HG02981 (cell line): ENCODE measurements at regions not wholly inside any gene's neighbourhood (a gene's known extent, or its start where the extent isn't known, plus 50 kb on each side); places are given as distances from the start of the nearest gene placed in this dataset.
"Not testable (repeated sequence)": the region's sequence is repeated elsewhere in the genome, so short reads cannot be mapped to it uniquely, and the experiment has no call there.

Experiments
- ATAC-seq: cut with Tn5 transposase; IDR thresholded peaks from one replicate; pipeline ENCODE4 v1.9.1; 2021; ENCODE audit warnings: mild to moderate bottlenecking, moderate library complexity; ENCODE audit not compliant: unreplicated experiment

DNA sequence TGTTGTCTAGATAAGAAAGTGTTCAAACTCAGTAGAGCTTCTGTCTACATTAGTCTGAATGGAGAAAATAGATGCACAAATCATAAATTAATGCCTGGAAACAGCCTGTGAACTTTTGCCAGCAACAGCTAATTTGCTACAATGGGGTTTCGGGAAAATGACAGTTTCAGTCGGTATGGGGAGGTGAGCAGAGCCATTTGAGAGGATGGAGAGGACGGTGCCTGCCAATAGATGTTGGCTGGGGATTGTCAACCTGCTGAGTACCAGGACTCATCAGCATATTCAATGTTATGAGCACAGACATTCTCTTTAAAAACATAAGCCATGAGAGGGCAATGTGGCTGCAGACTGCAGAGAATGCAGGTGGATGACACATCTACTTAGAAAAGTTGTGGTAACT lies 230.3 kb upstream of the PCDH18 start:
- no peak for ATAC-seq

- no peak for ATAC-seq
These were observed 222.6 kb upstream of the PCDH18 start for GRCh38 chr4:137754652-137755471.

DNA sequence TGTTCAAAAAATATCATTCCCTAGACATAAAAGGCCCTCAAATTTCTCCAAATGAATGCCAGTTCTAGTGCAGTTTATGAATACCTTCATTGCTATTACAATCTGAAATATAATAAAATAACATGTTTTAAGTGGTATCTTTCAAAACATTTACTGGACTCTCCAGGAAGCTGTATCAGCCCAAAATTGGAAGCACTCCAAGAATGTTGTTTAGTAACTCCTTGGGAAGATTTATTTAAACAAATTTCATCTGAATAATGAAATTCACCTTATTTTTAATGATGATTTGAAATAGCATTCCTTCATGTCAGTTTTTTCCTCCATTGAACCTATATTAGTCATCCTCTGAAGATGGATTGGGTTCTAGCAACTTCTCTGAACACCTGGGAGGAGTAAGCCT lies 217.2 kb upstream of the PCDH18 start:
- no peak for ATAC-seq

GRCh38 chr4:137748616-137749015 lies 216.3 kb upstream of the PCDH18 start:
- ATAC-seq, result no peak

GRCh38 chr4:137740141-137740540 lies 207.8 kb upstream of the PCDH18 start:
- ATAC-seq, result no peak

DNA sequence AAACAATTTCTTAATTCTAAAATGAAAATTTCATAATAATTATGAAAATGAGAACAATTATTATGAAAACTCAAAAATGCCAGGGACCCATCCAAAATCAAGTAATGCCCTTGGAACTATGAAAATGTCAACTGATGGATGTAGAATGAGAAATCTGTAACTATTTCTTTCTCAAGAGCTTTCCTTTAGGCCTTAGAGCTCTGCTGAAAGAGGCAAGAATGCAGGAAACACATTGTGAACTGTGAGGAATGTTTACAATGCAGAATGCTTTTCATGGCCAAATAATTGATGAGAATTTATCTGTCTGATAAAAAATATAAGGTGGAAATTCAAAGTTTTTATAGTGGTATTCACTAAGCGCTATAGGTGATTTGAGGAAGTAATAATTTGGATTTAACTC lies 207.1 kb upstream of the PCDH18 start:
- ATAC-seq, result no peak

DNA sequence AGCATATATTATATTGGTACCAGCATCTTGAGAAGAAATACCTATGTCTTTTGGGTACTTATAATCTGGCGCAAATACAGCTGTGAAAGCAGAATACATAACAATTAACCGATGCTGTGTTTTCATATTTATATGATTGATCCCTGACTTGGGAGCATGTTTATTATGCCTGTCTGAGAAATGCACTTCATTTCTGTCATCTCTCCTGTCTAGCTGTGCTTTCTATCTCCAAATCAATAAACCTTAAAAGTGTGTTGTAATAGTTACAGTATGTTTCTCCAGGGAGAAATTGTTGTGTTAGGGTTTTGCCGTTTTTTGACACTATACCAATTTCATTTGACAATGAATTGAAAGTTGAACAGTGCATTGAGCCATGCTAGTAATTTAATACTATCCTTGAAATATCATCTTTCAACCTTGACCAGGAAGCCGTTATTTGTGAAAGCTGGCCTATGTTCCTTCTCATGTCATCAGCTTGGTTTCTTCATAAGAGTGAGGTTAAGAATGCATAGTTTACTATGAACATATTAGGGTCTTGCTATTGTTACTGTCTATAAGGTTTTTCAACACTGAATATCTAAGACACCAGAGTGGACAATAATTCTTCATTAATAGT lies 206.2 kb upstream of the PCDH18 start:
- no peak for ATAC-seq

GRCh38 chr4:137735561-137736104 lies 203.3 kb upstream of the PCDH18 start:
- no peak for ATAC-seq

DNA sequence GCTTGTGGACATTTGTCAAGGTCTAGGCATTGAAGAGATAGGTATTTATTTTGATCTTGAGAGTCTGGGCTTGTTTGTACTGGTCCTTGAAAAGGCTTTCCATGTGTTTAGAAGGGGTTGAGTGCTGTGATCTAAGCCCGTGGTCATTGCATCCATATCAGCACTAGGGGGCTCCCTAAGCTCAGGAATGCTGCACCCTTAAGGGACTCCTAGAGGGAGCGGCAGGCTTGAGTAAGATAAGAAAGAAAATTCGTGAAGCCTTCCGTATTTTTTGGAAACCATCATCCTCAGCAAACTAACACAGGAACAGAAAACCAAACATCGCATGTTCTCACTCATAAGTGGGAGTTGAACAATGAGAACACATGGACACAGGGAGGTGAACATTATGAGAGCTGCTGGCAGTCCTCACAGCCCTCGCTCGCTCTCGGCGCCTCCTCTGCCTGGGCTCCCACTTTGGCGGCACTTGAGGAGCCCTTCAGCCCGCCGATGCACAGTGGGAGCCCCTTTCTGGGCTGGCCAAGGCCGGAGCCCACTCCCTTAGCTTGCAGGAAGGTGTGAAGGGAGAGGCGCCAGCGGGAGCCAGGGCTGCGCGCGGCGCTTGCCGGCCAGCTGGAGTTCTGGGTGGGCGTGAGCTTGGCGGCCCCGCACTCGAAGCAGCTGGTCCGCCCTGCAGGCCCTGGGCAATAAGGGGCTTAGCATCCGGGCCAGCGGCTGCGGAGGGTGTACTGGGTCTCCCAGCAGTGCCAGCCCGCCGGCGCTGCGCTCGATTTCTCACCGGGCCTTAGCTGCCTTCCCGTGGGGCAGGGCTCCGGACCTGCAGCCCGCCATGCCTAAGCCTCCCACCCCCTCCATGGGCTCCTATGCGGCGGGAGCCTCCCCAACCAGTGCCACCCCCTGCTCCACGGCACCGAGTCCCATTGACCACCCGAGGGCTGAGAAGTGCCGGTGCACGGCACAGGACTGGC lies 201.2 kb upstream of the PCDH18 start:
- not testable (repeated sequence) for ATAC-seq

DNA sequence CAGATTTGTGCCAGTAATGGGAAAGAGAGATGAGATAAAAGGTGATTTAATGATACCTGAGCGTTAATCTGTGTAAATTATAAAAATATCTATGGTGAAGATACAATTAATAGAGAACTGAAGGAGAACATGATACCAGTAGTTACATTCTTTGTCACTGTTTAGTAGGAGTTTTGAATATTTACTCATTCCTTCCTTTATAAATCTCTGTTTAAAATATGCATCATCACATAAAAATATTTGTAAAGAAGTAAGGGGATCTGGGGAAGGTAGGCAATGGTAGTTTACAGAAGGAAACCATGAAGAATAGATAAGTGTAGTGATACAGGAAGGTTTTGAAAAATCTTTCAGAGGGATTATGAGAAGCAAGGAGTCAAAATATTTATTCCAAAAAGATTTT lies 190.6 kb upstream of the PCDH18 start:
- no peak for ATAC-seq

- ATAC-seq, result no peak
These were observed 179.2 kb upstream of the PCDH18 start for GRCh38 chr4:137711502-137711901.

DNA sequence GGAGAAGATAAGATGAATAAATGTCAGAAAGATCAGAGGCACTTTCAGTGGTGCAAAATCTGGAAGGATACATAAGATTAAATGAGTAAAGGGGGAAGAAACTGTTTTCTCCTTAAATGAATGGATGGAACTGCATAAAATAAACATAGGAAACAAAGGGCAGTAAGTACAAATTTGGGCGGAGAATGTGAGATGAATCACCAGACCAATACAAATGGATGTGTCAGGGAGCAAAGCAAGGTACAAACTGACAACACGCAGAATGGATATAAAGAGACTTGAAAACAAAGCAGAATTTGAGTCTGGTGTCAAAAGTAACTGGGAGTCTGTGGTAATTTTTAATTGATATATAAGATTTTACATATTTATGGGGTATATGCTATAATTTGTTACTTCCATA lies 175.3 kb upstream of the PCDH18 start:
- ATAC-seq, result no peak

DNA sequence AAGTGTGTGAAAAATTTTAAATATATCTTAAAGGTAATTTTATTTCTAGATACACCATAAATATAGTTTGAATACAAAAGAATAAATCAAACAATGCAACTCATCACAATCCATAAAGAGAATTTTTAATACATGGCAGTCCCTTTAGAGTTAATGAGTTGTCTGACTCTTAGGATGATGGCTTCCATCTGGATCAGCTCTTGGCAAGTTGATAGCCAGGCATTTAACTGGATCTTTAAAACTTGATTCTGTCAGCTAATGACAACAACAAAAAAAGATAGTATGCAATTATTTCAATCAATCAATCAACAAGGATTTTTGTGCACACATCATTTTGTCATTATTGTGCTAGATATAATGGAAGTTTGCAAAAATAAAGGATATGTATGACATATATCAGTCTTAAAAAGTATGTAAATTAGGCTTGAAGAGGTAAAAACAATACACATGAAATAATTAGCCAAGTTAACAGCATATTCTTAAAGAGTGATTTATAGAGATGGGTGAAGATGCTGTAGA lies 174.9 kb upstream of the PCDH18 start:
- no peak for ATAC-seq

DNA sequence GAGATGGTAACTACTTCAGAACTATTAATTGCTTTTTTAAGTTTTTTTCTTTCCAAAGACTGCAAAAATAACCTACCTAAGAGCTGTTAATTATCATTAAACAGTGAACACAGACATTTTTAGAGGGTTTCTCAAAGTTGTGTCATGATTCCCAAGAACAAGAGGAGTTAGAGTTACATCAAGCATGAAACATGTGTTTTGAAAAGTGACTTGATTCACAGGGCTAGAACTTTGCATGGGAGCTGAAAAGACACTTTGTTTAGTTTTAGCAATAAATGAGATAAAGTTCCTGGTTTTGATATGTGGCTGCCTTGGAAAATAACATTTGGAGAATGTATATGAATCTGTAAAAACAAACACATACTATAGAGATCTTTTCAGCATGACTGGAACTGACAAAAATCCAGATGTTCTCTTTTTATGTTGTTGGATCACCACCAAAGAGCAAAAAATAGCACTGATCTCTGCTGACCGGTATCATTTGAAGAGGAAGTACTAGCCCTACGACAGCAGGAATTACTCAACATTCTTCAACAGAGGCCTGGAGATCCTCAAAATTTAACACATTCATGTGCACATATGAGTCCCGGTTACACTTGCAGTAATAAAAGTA lies 173.0 kb upstream of the PCDH18 start:
- no peak for ATAC-seq

GRCh38 chr4:137703195-137703594 lies 170.9 kb upstream of the PCDH18 start:
- no peak for ATAC-seq

DNA sequence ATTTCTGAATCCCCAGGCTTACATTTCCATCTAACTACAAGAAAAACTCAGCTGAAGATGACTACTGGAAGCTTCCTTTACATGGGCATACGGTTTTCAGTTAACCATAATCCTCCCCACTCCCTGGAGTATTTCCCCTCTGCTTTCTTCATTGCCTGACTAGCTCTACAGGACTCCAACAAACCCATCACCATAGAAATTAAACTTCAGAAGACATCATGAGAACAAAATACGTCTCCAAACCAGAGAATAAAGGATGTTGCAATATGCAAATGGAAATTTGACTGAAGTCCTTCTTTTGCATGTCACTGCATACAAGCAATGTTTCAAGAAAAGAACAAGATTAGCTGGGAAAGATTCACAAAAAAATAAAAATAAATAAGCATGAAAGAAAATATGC lies 170.2 kb upstream of the PCDH18 start:
- ATAC-seq, result no peak

GRCh38 chr4:137701401-137701800 lies 169.1 kb upstream of the PCDH18 start:
- ATAC-seq, result no peak

- no peak for ATAC-seq
These were observed 168.5 kb upstream of the PCDH18 start for GRCh38 chr4:137700751-137701150.

DNA sequence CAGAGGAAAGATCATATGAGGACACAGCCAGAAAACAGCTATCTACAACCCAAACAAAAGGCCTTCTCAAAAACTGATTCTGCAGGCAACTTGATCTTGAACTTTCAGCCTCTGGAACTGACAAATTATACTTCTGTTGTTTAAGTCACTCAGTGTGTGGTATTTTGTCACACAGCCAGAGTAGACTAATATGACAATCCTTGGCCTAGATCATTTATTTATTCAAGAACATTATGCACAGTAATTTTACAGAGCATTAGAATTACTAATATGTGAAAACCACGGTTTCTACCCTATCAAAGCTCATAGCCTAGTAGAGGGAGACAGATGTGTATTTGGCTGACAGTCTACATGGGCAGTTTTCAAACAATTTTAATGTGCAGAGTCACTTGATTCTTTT lies 167.8 kb upstream of the PCDH18 start:
- ATAC-seq, result no peak

- no peak for ATAC-seq
These were observed 161.8 kb upstream of the PCDH18 start for GRCh38 chr4:137694138-137694537.

DNA sequence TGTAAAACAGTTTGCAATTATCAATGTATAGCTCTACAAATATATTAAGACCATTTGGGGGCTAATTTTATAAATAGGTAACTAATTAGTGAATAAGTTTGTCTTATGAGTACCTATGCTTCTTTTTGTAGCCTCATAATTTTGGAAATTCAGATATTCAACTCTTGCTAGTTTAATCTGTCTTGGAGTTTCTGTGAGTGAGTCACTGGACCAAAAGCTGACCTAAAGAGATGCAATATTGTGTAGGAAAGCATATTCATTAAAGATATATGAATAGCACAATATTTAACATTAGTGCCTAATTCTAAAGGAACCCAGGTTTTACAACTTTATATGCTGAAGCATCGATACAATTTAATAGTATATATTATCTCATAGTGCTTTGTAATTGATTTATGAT lies 161.3 kb upstream of the PCDH18 start:
- no peak for ATAC-seq
